HG02610 (cell line): ENCODE measurements at regions not wholly inside any gene's neighbourhood (a gene's known extent, or its start where the extent isn't known, plus 50 kb on each side); places are given as distances from the start of the nearest gene placed in this dataset.
"Not testable (repeated sequence)": the region's sequence is repeated elsewhere in the genome, so short reads cannot be mapped to it uniquely, and the experiment has no call there.

Experiments used
- ATAC-seq: cut with Tn5 transposase; IDR thresholded peaks from one replicate; pipeline ENCODE4 v1.9.1; 2021; ENCODE audit warnings: mild to moderate bottlenecking, moderate library complexity; ENCODE audit not compliant: unreplicated experiment

GRCh38 chr17:63171428-63172393, 205.7 kb downstream of the TANC2 start:
- ATAC-seq: no peak

- no peak for ATAC-seq
Observed at GRCh38 chr17:63173450-63173849, 207.4 kb downstream of the TANC2 start.

GRCh38 chr17:63173903-63174302, 207.9 kb downstream of the TANC2 start:
- ATAC-seq: no peak

GRCh38 chr17:63178530-63178929, 212.5 kb downstream of the TANC2 start:
- no peak for ATAC-seq

- no peak for ATAC-seq
Observed at GRCh38 chr17:63181856-63182255, 215.8 kb downstream of the TANC2 start.

GRCh38 chr17:63185420-63185819, 219.4 kb downstream of the TANC2 start:
- ATAC-seq: no peak

GRCh38 chr17:63189082-63189481, 223.0 kb downstream of the TANC2 start:
- no peak for ATAC-seq

GRCh38 chr17:63189930-63190329, 223.9 kb downstream of the TANC2 start:
- ATAC-seq: no peak

GRCh38 chr17:63190821-63191370, 224.9 kb downstream of the TANC2 start:
- no peak for ATAC-seq

GRCh38 chr17:63191610-63192009, 225.6 kb downstream of the TANC2 start:
- no peak for ATAC-seq

- no peak for ATAC-seq
Observed at GRCh38 chr17:63193827-63194226, 227.8 kb downstream of the TANC2 start.

- no peak for ATAC-seq
Observed at GRCh38 chr17:63196772-63197335, 230.8 kb downstream of the TANC2 start.

GRCh38 chr17:63203652-63204051, 237.6 kb downstream of the TANC2 start:
- ATAC-seq: no peak

- ATAC-seq: no peak
Observed at GRCh38 chr17:63221939-63222338, 224.2 kb downstream of the CYB561 start.

- no peak for ATAC-seq
Observed at GRCh38 chr17:63222655-63223054, 223.5 kb downstream of the CYB561 start.

GRCh38 chr17:63223212-63223911, 222.7 kb downstream of the CYB561 start:
- no peak for ATAC-seq

GRCh38 chr17:63224644-63225043, 221.5 kb downstream of the CYB561 start:
- no peak for ATAC-seq

GRCh38 chr17:63226720-63227119, 219.4 kb downstream of the CYB561 start:
- ATAC-seq: not testable (repeated sequence)

GRCh38 chr17:63231015-63231620, 215.0 kb downstream of the CYB561 start:
- ATAC-seq: not testable (repeated sequence)

GRCh38 chr17:63232565-63233310, 213.4 kb downstream of the CYB561 start:
- no peak for ATAC-seq
